DMS114 treated with DMSO at 0.1 percent for 48 hours (cell line): ENCODE measurements at regions not wholly inside any gene's neighbourhood (a gene's known extent, or its start where the extent isn't known, plus 50 kb on each side); places are given as distances from the start of the nearest gene placed in this dataset.
"Not testable (repeated sequence)": the region's sequence is repeated elsewhere in the genome, so short reads cannot be mapped to it uniquely, and the experiment has no call there.

Source experiments
- DNase-seq: peaks from one replicate; lab custom pipeline; 2025; ENCODE audit not compliant: unreplicated experiment; lab: John Stamatoyannopoulos, UW

- no peak for DNase-seq
Observed at GRCh38 chr12:112615196-112615595, 176.4 kb upstream of the RPH3A start.

- DNase-seq = no peak
Observed at GRCh38 chr12:112616469-112617152, 174.9 kb upstream of the RPH3A start.

- DNase-seq = no peak
Observed at GRCh38 chr12:112617153-112617505, 174.4 kb upstream of the RPH3A start.

- no peak for DNase-seq
Observed at GRCh38 chr12:112627851-112628250, 163.7 kb upstream of the RPH3A start.

GRCh38 chr12:112631974-112632373, 159.6 kb upstream of the RPH3A start:
- not testable (repeated sequence) for DNase-seq

GRCh38 chr12:112635036-112635435, 156.5 kb upstream of the RPH3A start:
- DNase-seq = no peak

GRCh38 chr12:112638420-112638819, 153.1 kb upstream of the RPH3A start:
- no peak for DNase-seq

- no peak for DNase-seq
Observed at GRCh38 chr12:112645586-112645985, 146.0 kb upstream of the RPH3A start.

GRCh38 chr12:112656141-112656540, 135.4 kb upstream of the RPH3A start:
- DNase-seq = no peak

- no peak for DNase-seq
Observed at GRCh38 chr12:112664569-112664968, 127.0 kb upstream of the RPH3A start.

GRCh38 chr12:112665958-112666357, 125.6 kb upstream of the RPH3A start:
- DNase-seq = no peak

GRCh38 chr12:112671564-112671963, 120.0 kb upstream of the RPH3A start:
- DNase-seq = no peak

- no peak for DNase-seq
Observed at GRCh38 chr12:112674539-112674938, 117.0 kb upstream of the RPH3A start.

GRCh38 chr12:112676507-112676906, 115.0 kb upstream of the RPH3A start:
- no peak for DNase-seq

GRCh38 chr12:112677050-112677765, 114.3 kb upstream of the RPH3A start:
- DNase-seq = no peak

- DNase-seq = no peak
Observed at GRCh38 chr12:112680993-112681392, 110.6 kb upstream of the RPH3A start.

- DNase-seq = no peak
Observed at GRCh38 chr12:112682586-112682985, 109.0 kb upstream of the RPH3A start.

GRCh38 chr12:112684742-112685141, 106.8 kb upstream of the RPH3A start:
- DNase-seq = peak; percentile 3

GRCh38 chr12:112685321-112685720, 106.2 kb upstream of the RPH3A start:
- no peak for DNase-seq

GRCh38 chr12:112686373-112686772, 105.2 kb upstream of the RPH3A start:
- no peak for DNase-seq

- DNase-seq = no peak
Observed at GRCh38 chr12:112694065-112694464, 97.5 kb upstream of the RPH3A start.

GRCh38 chr12:112697441-112697840, 94.1 kb upstream of the RPH3A start:
- DNase-seq = not testable (repeated sequence)
